HepG2 (cell line): ENCODE measurements at regions not wholly inside any gene's neighbourhood (a gene's known extent, or its start where the extent isn't known, plus 50 kb on each side); places are given as distances from the start of the nearest gene placed in this dataset.

Source experiments
- ATAC-seq: fragments of 200-7000 bp; cut with Tn5 transposase; 3 replicates; pipeline ENCODE4 v1.9.1; 2020; ENCODE audit warnings: mild to moderate bottlenecking, moderate library complexity
- BruUV-seq: library from RNA; stranded (reverse); fragments of 400-500 nt; replicated peaks from 2 replicates; lab custom pipeline; 2021; lab: Mats Ljungman, UMichigan
- CTCF ChIA-PET: fragments of 300-600 bp; formaldehyde crosslinking; extraction: SDS; loops from one replicate; lab custom pipeline; 2021; ENCODE audit warnings: low total read pairs, inconsistent platforms, low intra/inter-chr PET ratio; lab: Yijun Ruan, JAX
- POLR2A ChIA-PET: fragments of 350-600 bp; sonication (Branson Sonifier 250); formaldehyde crosslinking; loops from one replicate; lab custom pipeline; 2020; ENCODE audit warnings: antibody characterized with exemption, inconsistent platforms; lab: Yijun Ruan, JAX
- DNase-seq: peaks from one replicate; pipeline ENCODE4 v3.0.0-alpha.2; 2015; ENCODE audit warnings: low spot score
- FAIRE-seq: peaks from 3 replicates; lab custom pipeline; 2011; peaks lifted over from hg19 to GRCh38; lab: Jason Lieb, UNC
- H2AFZ ChIP-seq: one replicate; pipeline ENCODE4 v1.6.1; 2011; ENCODE audit warnings: low read length, inconsistent platforms
- H3K27ac ChIP-seq: fragments of 300-600 bp; 3 replicates; pipeline ENCODE4 v1.8.0; 2011; ENCODE audit warnings: mixed run types, mild to moderate bottlenecking, mixed read lengths, low read length, inconsistent platforms; ENCODE audit not compliant: insufficient read depth; ENCODE audit errors: extremely low read length
- H3K27me3 ChIP-seq, 2 experiments: fragments of 200-600 bp in 1 of 2; 2 replicates in 1 of 2; 3 replicates in 1 of 2; pipeline versions ENCODE4 v1.6.0 to v1.8.0; 2011; ENCODE audit warnings: low read length in 2 of 2, mild to moderate bottlenecking in 2 of 2, moderate library complexity in 2 of 2, inconsistent platforms in 1 of 2; ENCODE audit not compliant: insufficient read depth in 2 of 2, control insufficient read depth in 1 of 2
- H3K36me3 ChIP-seq, 2 experiments: fragments of 200-600 bp in 1 of 2; replicated peaks in 1 of 2; 2 replicates in 1 of 2; 3 replicates in 1 of 2; pipeline versions ENCODE4 v1.5.1 to v1.8.0; 2011; ENCODE audit warnings: low read length in 2 of 2, inconsistent platforms in 1 of 2; ENCODE audit not compliant: insufficient read depth in 2 of 2, control insufficient read depth in 1 of 2
- H3K4me1 ChIP-seq: 2 replicates; pipeline ENCODE4 v1.5.1; 2012; ENCODE audit warnings: low read length, inconsistent platforms; ENCODE audit not compliant: insufficient read depth
- H3K4me2 ChIP-seq: 2 replicates; pipeline ENCODE4 v1.6.0; 2011; ENCODE audit warnings: low read depth, low read length, inconsistent platforms
- H3K4me3 ChIP-seq, 3 experiments: fragments of 200-600 bp in 1 of 3; sonication (generic), shearing (Covaris generic) in 1 of 3; replicated peaks in 1 of 3; 2 replicates each; pipeline ENCODE4 v1.5.1; 2011 to 2016; ENCODE audit warnings: low read length in 3 of 3, inconsistent platforms in 2 of 3, low read depth in 2 of 3, mild to moderate bottlenecking in 2 of 3, control low read depth in 1 of 3, mixed read lengths in 1 of 3; ENCODE audit not compliant: insufficient read depth in 1 of 3
- H3K79me2 ChIP-seq: one replicate; pipeline ENCODE4 v1.6.1; 2011; ENCODE audit warnings: low read length, inconsistent platforms; ENCODE audit not compliant: insufficient read depth
- H3K9ac ChIP-seq: 2 replicates; pipeline ENCODE4 v1.6.0; 2011; ENCODE audit warnings: mild to moderate bottlenecking, low read depth, low read length, inconsistent platforms; ENCODE audit not compliant: insufficient read depth
- H3K9me3 ChIP-seq: 2 replicates; pipeline ENCODE4 v1.5.1; 2012; ENCODE audit warnings: mild to moderate bottlenecking, low read length
- H4K20me1 ChIP-seq: 2 replicates; pipeline ENCODE4 v1.6.0; 2011; ENCODE audit warnings: inconsistent platforms, mild to moderate bottlenecking, low read length, moderate library complexity; ENCODE audit not compliant: insufficient read depth
- CERS6 ChIP-seq: sonication (generic); formaldehyde crosslinking; IDR thresholded peaks from 2 replicates; pipeline ENCODE4 v1.5.0; 2020; ENCODE audit warnings: missing genetic modification reagents
- DNMT3B ChIP-seq: conservative IDR thresholded peaks from 2 replicates; pipeline ENCODE4 v1.6.1; 2016; ENCODE audit warnings: missing biosample characterization, control low read depth
- FOXC1 ChIP-seq: sonication (generic); formaldehyde crosslinking; IDR thresholded peaks from 2 replicates; pipeline ENCODE4 v1.8.0; 2022; ENCODE audit warnings: mild to moderate bottlenecking, missing genetic modification reagents, borderline replicate concordance
- GRHL1 ChIP-seq: sonication (generic); formaldehyde crosslinking; conservative IDR thresholded peaks from 2 replicates; pipeline ENCODE4 v1.8.0; 2022; ENCODE audit warnings: missing genetic modification reagents
- HOXA5 ChIP-seq: sonication (generic); formaldehyde crosslinking; IDR thresholded peaks from 2 replicates; pipeline ENCODE4 v1.4.0; 2020; ENCODE audit warnings: missing genetic modification reagents
- IRF2 ChIP-seq: IDR thresholded peaks from 2 replicates; pipeline ENCODE4 v1.6.1; 2018; ENCODE audit warnings: missing genetic modification reagents, missing compliant biosample characterization
- SNAPC5 ChIP-seq: sonication (generic); formaldehyde crosslinking; IDR thresholded peaks from 2 replicates; pipeline ENCODE4 v1.8.1; 2023; ENCODE audit warnings: mild to moderate bottlenecking, missing genetic modification reagents, borderline replicate concordance
- SOX5 ChIP-seq: IDR thresholded peaks from 2 replicates; pipeline ENCODE4 v1.6.1; 2016; ENCODE audit warnings: borderline replicate concordance
- TGIF2 ChIP-seq: IDR thresholded peaks from 2 replicates; pipeline ENCODE4 v1.6.1; 2016; ENCODE audit warnings: control low read depth, missing compliant biosample characterization
- TRIM24 ChIP-seq: sonication (generic); formaldehyde crosslinking; IDR thresholded peaks from 2 replicates; pipeline ENCODE4 v1.8.0; 2022; ENCODE audit warnings: mild to moderate bottlenecking, missing genetic modification reagents
- ZFP1 ChIP-seq: IDR thresholded peaks from 2 replicates; pipeline ENCODE4 v1.6.1; 2016
- ZNF552 ChIP-seq: sonication (generic); formaldehyde crosslinking; IDR thresholded peaks from 2 replicates; pipeline ENCODE4 v1.9.0; 2022; ENCODE audit warnings: missing genetic modification reagents, mild to moderate bottlenecking, borderline replicate concordance
- ZNF737 ChIP-seq: sonication (generic); formaldehyde crosslinking; IDR thresholded peaks from 2 replicates; pipeline ENCODE4 v1.5.0; 2020; ENCODE audit warnings: missing genetic modification reagents, mild to moderate bottlenecking, borderline replicate concordance
- ZNF839 ChIP-seq: sonication (generic); formaldehyde crosslinking; IDR thresholded peaks from 2 replicates; pipeline ENCODE4 v1.4.0; 2020; ENCODE audit warnings: missing genetic modification reagents, mild to moderate bottlenecking, borderline replicate concordance
- ZNF850 ChIP-seq: sonication (generic); formaldehyde crosslinking; conservative IDR thresholded peaks from 2 replicates; pipeline ENCODE4 v1.9.0; 2021; ENCODE audit warnings: mild to moderate bottlenecking, missing genetic modification reagents
- WGBS: methylation state at CpG from one replicate; pipeline ENCODE4 v1.1.6; 2017; ENCODE audit warnings: low lambda C conversion rate; 5-methylcytosine and 5-hydroxymethylcytosine counted together
- in situ Hi-C: cut with HindIII; loops from 2 replicates; pipeline ENCODE4 v1.10.0; 2017; ENCODE audit warnings: low pct_unique_long_range_greater_than_20kb; ENCODE audit not compliant: extremely low pct_ligation_motif_present
- intact Hi-C: fragments of 100-400 bp; cut with micrococcal nuclease; formaldehyde crosslinking; loops from one replicate; pipeline ENCODE4 v1.10.0; 2022; ENCODE audit not compliant: unreplicated experiment
- TF ChIP-seq, protein P1 (sequence below): sonication (generic); formaldehyde crosslinking; IDR thresholded peaks from 2 replicates; pipeline ENCODE4 v1.5.1; 2020; ENCODE audit warnings: missing genetic modification reagents, mild to moderate bottlenecking, borderline replicate concordance
- TF ChIP-seq, protein P2 (sequence below): sonication (generic); formaldehyde crosslinking; IDR thresholded peaks from 2 replicates; pipeline ENCODE4 v1.5.1; 2020; ENCODE audit warnings: mild to moderate bottlenecking, moderate library complexity, missing genetic modification reagents

GRCh38 chr3:117734496-117734895, 1024.9 kb downstream of the TUSC7 start:
- DNase-seq (no peak), FAIRE-seq (no peak), ATAC-seq (no peak)
- Histone ChIP-seq H3K4me1 (no peaks in the 10 kb centered on the region), H4K20me1 (no peaks in the 10 kb centered on the region), H3K4me3 (no peak overlapping the region), H3K4me2 (no peak overlapping the region), H3K9me3 (no peaks in the 10 kb centered on the region), H3K9ac (no peak overlapping the region), H3K27ac (no peak overlapping the region), H3K36me3 (no peaks in the 10 kb centered on the region), H3K27me3 (no peaks in the 10 kb centered on the region; a peak in 1 of 5 replicates), H3K79me2 (no peaks in the 10 kb centered on the region), H2AFZ (no peak overlapping the region)
- POLR2A ChIA-PET = no interaction called here
- WGBS = 0% methylated on average over 3 of the region's 3 CpGs
- in situ Hi-C loops (no loop called here), intact Hi-C loops (no loop called here)
- BruUV-seq = no TSS peak
- CTCF ChIA-PET = no interaction called here
- TF ChIP-seq ZNF839 (CRISPR knock-in tag) = no peak
- TF ChIP-seq ZNF737 (CRISPR knock-in tag) = no peak
- no peak for TF ChIP-seq TGIF2 (CRISPR knock-in tag)
- TF ChIP-seq FOXC1 (CRISPR knock-in tag) = no peak
- no peak for TF ChIP-seq DNMT3B
- TF ChIP-seq SOX5 (CRISPR knock-in tag) = no peak
- no peak for TF ChIP-seq IRF2 (CRISPR knock-in tag)
- TF ChIP-seq HOXA5 (CRISPR knock-in tag) = no peak
- TF ChIP-seq CERS6 (CRISPR knock-in tag) = no peak
- TF ChIP-seq, protein P1, sequence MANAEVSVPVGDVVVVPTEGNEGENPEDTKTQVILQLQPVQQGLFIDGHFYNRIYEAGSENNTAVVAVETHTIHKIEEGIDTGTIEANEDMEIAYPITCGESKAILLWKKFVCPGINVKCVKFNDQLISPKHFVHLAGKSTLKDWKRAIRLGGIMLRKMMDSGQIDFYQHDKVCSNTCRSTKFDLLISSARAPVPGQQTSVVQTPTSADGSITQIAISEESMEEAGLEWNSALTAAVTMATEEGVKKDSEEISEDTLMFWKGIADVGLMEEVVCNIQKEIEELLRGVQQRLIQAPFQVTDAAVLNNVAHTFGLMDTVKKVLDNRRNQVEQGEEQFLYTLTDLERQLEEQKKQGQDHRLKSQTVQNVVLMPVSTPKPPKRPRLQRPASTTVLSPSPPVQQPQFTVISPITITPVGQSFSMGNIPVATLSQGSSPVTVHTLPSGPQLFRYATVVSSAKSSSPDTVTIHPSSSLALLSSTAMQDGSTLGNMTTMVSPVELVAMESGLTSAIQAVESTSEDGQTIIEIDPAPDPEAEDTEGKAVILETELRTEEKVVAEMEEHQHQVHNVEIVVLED = no peak
- TF ChIP-seq TRIM24 (CRISPR knock-in tag) = no peak
- TF ChIP-seq ZNF850 (CRISPR knock-in tag) = no peak
- no peak for TF ChIP-seq ZNF552 (CRISPR knock-in tag)
- no peak for TF ChIP-seq ZFP1 (CRISPR knock-in tag)
- no peak for TF ChIP-seq GRHL1 (CRISPR knock-in tag)
- TF ChIP-seq, protein P2, sequence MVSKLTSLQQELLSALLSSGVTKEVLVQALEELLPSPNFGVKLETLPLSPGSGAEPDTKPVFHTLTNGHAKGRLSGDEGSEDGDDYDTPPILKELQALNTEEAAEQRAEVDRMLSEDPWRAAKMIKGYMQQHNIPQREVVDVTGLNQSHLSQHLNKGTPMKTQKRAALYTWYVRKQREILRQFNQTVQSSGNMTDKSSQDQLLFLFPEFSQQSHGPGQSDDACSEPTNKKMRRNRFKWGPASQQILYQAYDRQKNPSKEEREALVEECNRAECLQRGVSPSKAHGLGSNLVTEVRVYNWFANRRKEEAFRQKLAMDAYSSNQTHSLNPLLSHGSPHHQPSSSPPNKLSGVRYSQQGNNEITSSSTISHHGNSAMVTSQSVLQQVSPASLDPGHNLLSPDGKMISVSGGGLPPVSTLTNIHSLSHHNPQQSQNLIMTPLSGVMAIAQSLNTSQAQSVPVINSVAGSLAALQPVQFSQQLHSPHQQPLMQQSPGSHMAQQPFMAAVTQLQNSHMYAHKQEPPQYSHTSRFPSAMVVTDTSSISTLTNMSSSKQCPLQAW = no peak
- no peak for TF ChIP-seq SNAPC5 (CRISPR knock-in tag)
